Activated CD8-positive, alpha-beta T cell treated with anti-CD3 and anti-CD28 coated beads, Interleukin-2, amount 10 ng/mL, durations not matched to agents 7 days and 5 days (primary cell): ENCODE measurements at regions not wholly inside any gene's neighbourhood (a gene's known extent, or its start where the extent isn't known, plus 50 kb on each side); places are given as distances from the start of the nearest gene placed in this dataset.

ENCODE experiments used
- ATAC-seq: fragments of 150-1000 bp; cut with Tn5 transposase; one replicate; pipeline ENCODE4 v1.10.0; 2021; ENCODE audit warnings: moderate library complexity
- CTCF ChIA-PET: fragments of 350-600 bp; sonication (Branson Sonifier 250); formaldehyde crosslinking; loops from one replicate; lab custom pipeline; 2021; ENCODE audit warnings: antibody characterized with exemption; lab: Charles Lee
- POLR2A ChIA-PET: fragments of 350-600 bp; sonication (Branson Sonifier 250); formaldehyde crosslinking; loops from one replicate; lab custom pipeline; 2021; ENCODE audit warnings: antibody characterized with exemption; lab: Charles Lee
- DNase-seq: peaks from one replicate; pipeline ENCODE4 v3.0.0-alpha.2; 2020
- H3K27ac Mint-ChIP-seq: one replicate; pipeline ENCODE4 v1.8.0; 2021; ENCODE audit warnings: mild to moderate bottlenecking, mixed read lengths
- H3K27me3 Mint-ChIP-seq: one replicate; pipeline ENCODE4 v1.8.0; 2021; ENCODE audit warnings: low read depth, mixed read lengths
- H3K36me3 Mint-ChIP-seq: one replicate; pipeline ENCODE4 v1.8.0; 2021; ENCODE audit warnings: low read depth, mixed read lengths
- H3K4me1 Mint-ChIP-seq: one replicate; pipeline ENCODE4 v1.8.0; 2021; ENCODE audit warnings: low read depth, mixed read lengths
- H3K4me3 Mint-ChIP-seq: one replicate; pipeline ENCODE4 v1.8.0; 2021; ENCODE audit warnings: mild to moderate bottlenecking, mixed read lengths
- H3K9me3 Mint-ChIP-seq: one replicate; pipeline ENCODE4 v1.8.0; 2022; ENCODE audit warnings: mixed read lengths; ENCODE audit not compliant: insufficient read depth

- no peaks in the 10 kb centered on the region for H3K36me3 Mint-ChIP-seq
- no peak overlapping the region for H3K4me3 Mint-ChIP-seq
- no peaks in the 10 kb centered on the region for H3K4me1 Mint-ChIP-seq
Measured at GRCh38 chrX:10709276-10709675, 88.9 kb upstream of the MID1 start.

GRCh38 chrX:10714531-10714930 lies 94.1 kb upstream of the MID1 start:
- DNase-seq (no peak), ATAC-seq (no peak)
- POLR2A ChIA-PET: no interaction called here
- no peaks in the 10 kb centered on the region for H3K4me1 Mint-ChIP-seq
- CTCF ChIA-PET: no interaction called here
- no peak overlapping the region for H3K27ac Mint-ChIP-seq
- no peaks in the 10 kb centered on the region for H3K27me3 Mint-ChIP-seq
- no peaks in the 10 kb centered on the region for H3K36me3 Mint-ChIP-seq
- no peak overlapping the region for H3K4me3 Mint-ChIP-seq
- H3K9me3 Mint-ChIP-seq: no peaks in the 10 kb centered on the region

More at GRCh38 chrX:10709276-10709675, 88.9 kb upstream of the MID1 start:
- no peak for DNase-seq
- no peaks in the 10 kb centered on the region for H3K9me3 Mint-ChIP-seq
- CTCF ChIA-PET: no interaction called here
- H3K27me3 Mint-ChIP-seq: no peaks in the 10 kb centered on the region
- no peak overlapping the region for H3K27ac Mint-ChIP-seq
- ATAC-seq: no peak
- POLR2A ChIA-PET: no interaction called here

- no peak for ATAC-seq
- no peaks in the 10 kb centered on the region for H3K4me1 Mint-ChIP-seq
- no peaks in the 10 kb centered on the region for H3K9me3 Mint-ChIP-seq
- ChIA-PET CTCF (interaction anchor here (3.2 kb wide), 1 partner anchor 533 kb away, joined by 26 read pairs; no protein-coding TSS in a partner anchor), POLR2A (no interaction called here)
- H3K36me3 Mint-ChIP-seq: no peaks in the 10 kb centered on the region
- no peaks in the 10 kb centered on the region for H3K27me3 Mint-ChIP-seq
- H3K27ac Mint-ChIP-seq: no peak overlapping the region
- peak; percentile 35 for DNase-seq
- no peak overlapping the region for H3K4me3 Mint-ChIP-seq
Measured at GRCh38 chrX:10722851-10723250, 102.5 kb upstream of the MID1 start.

GRCh38 chrX:10725071-10725470 lies 104.7 kb upstream of the MID1 start:
- Mint-ChIP-seq H3K27ac (no peak overlapping the region), H3K36me3 (no peaks in the 10 kb centered on the region), H3K4me3 (no peak overlapping the region), H3K27me3 (no peaks in the 10 kb centered on the region), H3K4me1 (no peaks in the 10 kb centered on the region), H3K9me3 (no peaks in the 10 kb centered on the region)
- ChIA-PET CTCF (interaction anchor here (1.6 kb wide), 1 partner anchor 535 kb away, joined by 10 read pairs; no protein-coding TSS in a partner anchor), POLR2A (no interaction called here)
- no peak for DNase-seq
- ATAC-seq: no peak

GRCh38 chrX:10726647-10727046 lies 106.3 kb upstream of the MID1 start:
- H3K36me3 Mint-ChIP-seq: no peaks in the 10 kb centered on the region
- ATAC-seq (no peak), DNase-seq (no peak)
- ChIA-PET CTCF (no interaction called here), POLR2A (no interaction called here)
- no peaks in the 10 kb centered on the region for H3K9me3 Mint-ChIP-seq
- no peaks in the 10 kb centered on the region for H3K27me3 Mint-ChIP-seq
- no peak overlapping the region for H3K4me3 Mint-ChIP-seq
- no peak overlapping the region for H3K27ac Mint-ChIP-seq
- H3K4me1 Mint-ChIP-seq: no peaks in the 10 kb centered on the region

GRCh38 chrX:10728806-10729389 lies 108.5 kb upstream of the MID1 start:
- CTCF ChIA-PET: no interaction called here

GRCh38 chrX:10739426-10739825 lies 119.0 kb upstream of the MID1 start:
- H3K36me3 Mint-ChIP-seq: no peaks in the 10 kb centered on the region
- DNase-seq: no peak
- H3K27me3 Mint-ChIP-seq: no peaks in the 10 kb centered on the region
- ChIA-PET CTCF (no interaction called here), POLR2A (no interaction called here)
- ATAC-seq: no peak
- H3K27ac Mint-ChIP-seq: no peak overlapping the region
- H3K4me3 Mint-ChIP-seq: no peak overlapping the region
- H3K4me1 Mint-ChIP-seq: no peaks in the 10 kb centered on the region
- no peaks in the 10 kb centered on the region for H3K9me3 Mint-ChIP-seq

More at GRCh38 chrX:10728806-10729389, 108.5 kb upstream of the MID1 start:
- no peak overlapping the region for H3K4me3 Mint-ChIP-seq
- H3K27ac Mint-ChIP-seq: no peak overlapping the region
- H3K4me1 Mint-ChIP-seq: no peaks in the 10 kb centered on the region
- POLR2A ChIA-PET: no interaction called here
- H3K36me3 Mint-ChIP-seq: no peaks in the 10 kb centered on the region
- H3K27me3 Mint-ChIP-seq: no peaks in the 10 kb centered on the region
- ATAC-seq (no peak), DNase-seq (no peak)
- H3K9me3 Mint-ChIP-seq: no peaks in the 10 kb centered on the region

GRCh38 chrX:10741003-10741402 lies 120.6 kb upstream of the MID1 start:
- Mint-ChIP-seq H3K27me3 (no peaks in the 10 kb centered on the region), H3K4me1 (no peaks in the 10 kb centered on the region), H3K36me3 (no peaks in the 10 kb centered on the region), H3K9me3 (no peaks in the 10 kb centered on the region), H3K4me3 (no peak overlapping the region), H3K27ac (no peak overlapping the region)
- ChIA-PET POLR2A (no interaction called here), CTCF (no interaction called here)
- DNase-seq: no peak
- no peak for ATAC-seq

- DNase-seq (no peak), ATAC-seq (no peak)
- H3K36me3 Mint-ChIP-seq: no peaks in the 10 kb centered on the region
- no peak overlapping the region for H3K27ac Mint-ChIP-seq
- no peaks in the 10 kb centered on the region for H3K27me3 Mint-ChIP-seq
- POLR2A ChIA-PET: no interaction called here
- CTCF ChIA-PET: no interaction called here
- no peak overlapping the region for H3K4me3 Mint-ChIP-seq
- H3K9me3 Mint-ChIP-seq: no peaks in the 10 kb centered on the region
- H3K4me1 Mint-ChIP-seq: no peaks in the 10 kb centered on the region
Measured at GRCh38 chrX:10741550-10741949, 121.2 kb upstream of the MID1 start.

- POLR2A ChIA-PET: no interaction called here
- CTCF ChIA-PET: no interaction called here
Measured at GRCh38 chrX:10743476-10743875, 123.1 kb upstream of the MID1 start.

GRCh38 chrX:10744007-10744406 lies 123.6 kb upstream of the MID1 start:
- H3K4me1 Mint-ChIP-seq: no peaks in the 10 kb centered on the region
- H3K4me3 Mint-ChIP-seq: no peak overlapping the region
- H3K36me3 Mint-ChIP-seq: no peaks in the 10 kb centered on the region
- H3K27ac Mint-ChIP-seq: no peak overlapping the region
- H3K27me3 Mint-ChIP-seq: no peaks in the 10 kb centered on the region
- ChIA-PET POLR2A (no interaction called here), CTCF (no interaction called here)
- no peaks in the 10 kb centered on the region for H3K9me3 Mint-ChIP-seq
- no peak for DNase-seq
- no peak for ATAC-seq

More at GRCh38 chrX:10743476-10743875, 123.1 kb upstream of the MID1 start:
- no peak for DNase-seq
- no peaks in the 10 kb centered on the region for H3K27me3 Mint-ChIP-seq
- ATAC-seq: no peak
- no peak overlapping the region for H3K4me3 Mint-ChIP-seq
- no peaks in the 10 kb centered on the region for H3K4me1 Mint-ChIP-seq
- H3K27ac Mint-ChIP-seq: no peak overlapping the region
- no peaks in the 10 kb centered on the region for H3K36me3 Mint-ChIP-seq
- no peaks in the 10 kb centered on the region for H3K9me3 Mint-ChIP-seq

GRCh38 chrX:10747975-10748374 lies 127.6 kb upstream of the MID1 start:
- no peaks in the 10 kb centered on the region for H3K4me1 Mint-ChIP-seq
- DNase-seq (no peak), ATAC-seq (no peak)
- POLR2A ChIA-PET: no interaction called here
- no peak overlapping the region for H3K27ac Mint-ChIP-seq
- H3K36me3 Mint-ChIP-seq: no peaks in the 10 kb centered on the region
- no peak overlapping the region for H3K4me3 Mint-ChIP-seq
- H3K27me3 Mint-ChIP-seq: no peaks in the 10 kb centered on the region
- no peaks in the 10 kb centered on the region for H3K9me3 Mint-ChIP-seq
- CTCF ChIA-PET: no interaction called here

- DNase-seq (no peak), ATAC-seq (no peak)
- Mint-ChIP-seq H3K9me3 (no peaks in the 10 kb centered on the region), H3K27ac (no peak overlapping the region), H3K27me3 (no peaks in the 10 kb centered on the region), H3K4me1 (no peaks in the 10 kb centered on the region), H3K36me3 (no peaks in the 10 kb centered on the region), H3K4me3 (no peak overlapping the region)
- ChIA-PET POLR2A (no interaction called here), CTCF (no interaction called here)
Measured at GRCh38 chrX:10749113-10749512, 128.7 kb upstream of the MID1 start.
